Prostate gland (tissue), 2 donors: ENCODE measurements at regions not wholly inside any gene's neighbourhood (a gene's known extent, or its start where the extent isn't known, plus 50 kb on each side); places are given as distances from the start of the nearest gene placed in this dataset.

Experiments used
- DNase-seq: peaks from one replicate; pipeline ENCODE4 v3.0.0-alpha.2; 2019; ENCODE audit warnings: low spot score
- H3K27ac ChIP-seq, 2 donors: fragments of 200-600 bp; sonication (generic); 2 replicates each; pipeline ENCODE4 v1.5.1; 2017 to 2019
- H3K27me3 ChIP-seq: fragments of 200-600 bp; sonication (generic); replicated peaks from 2 replicates; pipeline ENCODE4 v1.5.1; 2019; ENCODE audit not compliant: insufficient read depth
- H3K36me3 ChIP-seq, 2 donors: fragments of 200-600 bp; sonication (generic); 1 replicate in 1 of 2; 2 replicates in 1 of 2; pipeline versions ENCODE4 v1.5.1 to v1.8.1; 2017 to 2019
- H3K4me1 ChIP-seq: fragments of 200-600 bp; sonication (generic); replicated peaks from 2 replicates; pipeline ENCODE4 v1.5.1; 2019
- H3K4me3 ChIP-seq, 2 donors: fragments of 200-600 bp; sonication (generic); 2 replicates each; pipeline ENCODE4 v1.5.1; 2017 to 2019
- H3K9me3 ChIP-seq: fragments of 200-600 bp; sonication (generic); 2 replicates; pipeline ENCODE4 v1.5.1; 2017
- POLR2A ChIP-seq: fragments of 450-650 bp; IDR thresholded peaks from one replicate; pipeline ENCODE4 v1.6.1; 2016; ENCODE audit warnings: antibody characterized with exemption, mild to moderate bottlenecking
- POLR2AphosphoS5 ChIP-seq: sonication (generic); formaldehyde crosslinking; IDR thresholded peaks from one replicate; pipeline ENCODE4 v1.6.1; 2017; ENCODE audit warnings: antibody characterized with exemption
- WGBS: methylation state at CpG from one replicate; pipeline ENCODE4 v1.1.5; 2018; 5-methylcytosine and 5-hydroxymethylcytosine counted together
- intact Hi-C: fragments of 100-400 bp; cut with DNase I; formaldehyde crosslinking; loops from one replicate; pipeline ENCODE4 v1.14.2; 2022
- TF ChIP-seq, protein P1 (sequence below), 4 experiments: fragments of 200-600 bp in 2 of 4; fragments of 450-650 bp in 2 of 4; sonication (generic) in 2 of 4; IDR thresholded peaks; 1 replicate in 3 of 4; 2 replicates in 1 of 4; pipeline ENCODE4 v1.5.1; 2016 to 2019; ENCODE audit warnings: antibody characterized with exemption in 4 of 4, mild to moderate bottlenecking in 2 of 4, moderate library complexity in 2 of 4

- TF ChIP-seq, protein P1, sequence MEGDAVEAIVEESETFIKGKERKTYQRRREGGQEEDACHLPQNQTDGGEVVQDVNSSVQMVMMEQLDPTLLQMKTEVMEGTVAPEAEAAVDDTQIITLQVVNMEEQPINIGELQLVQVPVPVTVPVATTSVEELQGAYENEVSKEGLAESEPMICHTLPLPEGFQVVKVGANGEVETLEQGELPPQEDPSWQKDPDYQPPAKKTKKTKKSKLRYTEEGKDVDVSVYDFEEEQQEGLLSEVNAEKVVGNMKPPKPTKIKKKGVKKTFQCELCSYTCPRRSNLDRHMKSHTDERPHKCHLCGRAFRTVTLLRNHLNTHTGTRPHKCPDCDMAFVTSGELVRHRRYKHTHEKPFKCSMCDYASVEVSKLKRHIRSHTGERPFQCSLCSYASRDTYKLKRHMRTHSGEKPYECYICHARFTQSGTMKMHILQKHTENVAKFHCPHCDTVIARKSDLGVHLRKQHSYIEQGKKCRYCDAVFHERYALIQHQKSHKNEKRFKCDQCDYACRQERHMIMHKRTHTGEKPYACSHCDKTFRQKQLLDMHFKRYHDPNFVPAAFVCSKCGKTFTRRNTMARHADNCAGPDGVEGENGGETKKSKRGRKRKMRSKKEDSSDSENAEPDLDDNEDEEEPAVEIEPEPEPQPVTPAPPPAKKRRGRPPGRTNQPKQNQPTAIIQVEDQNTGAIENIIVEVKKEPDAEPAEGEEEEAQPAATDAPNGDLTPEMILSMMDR (IDR thresholded peaks at IDR 0.05): no peak
- TF ChIP-seq POLR2A (no peak), POLR2AphosphoS5 (no peak)
- H3K4me1 ChIP-seq: no peaks in the 10 kb centered on the region
- intact Hi-C loops: no loop called here
- no peaks in the 10 kb centered on the region for H3K9me3 ChIP-seq
- no peak overlapping the region for H3K4me3 ChIP-seq
- no peak for DNase-seq
- no peaks in the 10 kb centered on the region for H3K36me3 ChIP-seq
- no peak overlapping the region for H3K27ac ChIP-seq
- H3K27me3 ChIP-seq: peaks cover 2% of the 10 kb centered on the region
- WGBS: 86% methylated on average over 9 of the region's 9 CpGs
Observed at GRCh38 chr22:48238284-48238915, 1476.0 kb downstream of the TBC1D22A start.

DNA sequence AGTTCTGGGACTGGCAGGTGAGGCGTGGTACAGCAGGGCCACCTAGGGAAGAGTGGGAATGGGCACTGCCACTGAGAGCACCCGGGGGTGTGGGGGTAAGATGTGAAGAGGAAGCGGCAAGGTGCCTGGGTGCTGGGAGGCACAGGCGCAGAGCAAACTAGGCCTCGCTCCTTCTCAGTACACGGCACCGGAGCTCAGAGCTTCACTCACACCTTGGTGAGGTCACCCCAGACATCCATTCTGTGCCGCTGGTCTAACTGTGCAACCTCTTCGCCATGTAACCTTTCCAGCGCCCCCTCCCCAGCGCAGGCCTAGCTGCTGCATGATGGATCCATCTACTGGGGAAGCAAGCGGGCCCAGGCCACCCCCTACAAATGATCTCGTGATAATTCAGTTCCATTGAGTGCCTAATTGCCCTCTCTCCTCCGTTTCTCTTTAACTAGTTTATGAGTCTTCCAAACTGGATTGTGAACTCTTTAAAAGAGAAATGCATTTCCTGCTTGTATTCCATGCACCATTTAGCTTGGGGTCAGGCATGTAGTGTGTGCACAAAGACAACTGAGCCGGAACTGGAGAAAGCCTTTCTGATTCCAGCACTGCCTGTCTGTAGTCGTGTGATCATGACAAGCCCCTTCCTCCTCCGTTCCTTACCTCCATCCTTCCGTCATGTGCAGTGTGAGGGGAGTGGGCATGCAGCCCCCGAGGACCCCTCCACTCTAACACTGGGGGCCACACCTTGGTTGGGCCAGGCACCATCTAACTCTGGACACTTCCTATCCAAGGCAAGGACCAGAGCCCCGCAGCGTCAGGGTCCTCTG is 1475.2 kb downstream of the TBC1D22A start:
- 75% methylated on average over 21 of the region's 21 CpGs for WGBS
- no peak for DNase-seq
- Histone ChIP-seq H3K27ac (no peak overlapping the region), H3K27me3 (peaks cover 2% of the 10 kb centered on the region), H3K36me3 (no peaks in the 10 kb centered on the region), H3K9me3 (no peaks in the 10 kb centered on the region), H3K4me1 (no peaks in the 10 kb centered on the region), H3K4me3 (no peak overlapping the region)
- intact Hi-C loops: no loop called here
- no peak for TF ChIP-seq POLR2A
- TF ChIP-seq, protein P1 (IDR thresholded peaks at IDR 0.05): no peak
- TF ChIP-seq POLR2AphosphoS5: no peak

- no peak for DNase-seq
- Histone ChIP-seq H3K4me3 (no peak overlapping the region), H3K36me3 (no peaks in the 10 kb centered on the region), H3K4me1 (no peaks in the 10 kb centered on the region), H3K27ac (no peak overlapping the region), H3K9me3 (no peaks in the 10 kb centered on the region), H3K27me3 (peaks cover 2% of the 10 kb centered on the region)
- TF ChIP-seq, protein P1 (IDR thresholded peaks at IDR 0.05): no peak
- no peak for TF ChIP-seq POLR2A
- intact Hi-C loops: no loop called here
- WGBS: 51% methylated on average over 4 of the region's 4 CpGs
Observed at GRCh38 chr22:48236261-48236660, 1473.8 kb downstream of the TBC1D22A start.

DNA sequence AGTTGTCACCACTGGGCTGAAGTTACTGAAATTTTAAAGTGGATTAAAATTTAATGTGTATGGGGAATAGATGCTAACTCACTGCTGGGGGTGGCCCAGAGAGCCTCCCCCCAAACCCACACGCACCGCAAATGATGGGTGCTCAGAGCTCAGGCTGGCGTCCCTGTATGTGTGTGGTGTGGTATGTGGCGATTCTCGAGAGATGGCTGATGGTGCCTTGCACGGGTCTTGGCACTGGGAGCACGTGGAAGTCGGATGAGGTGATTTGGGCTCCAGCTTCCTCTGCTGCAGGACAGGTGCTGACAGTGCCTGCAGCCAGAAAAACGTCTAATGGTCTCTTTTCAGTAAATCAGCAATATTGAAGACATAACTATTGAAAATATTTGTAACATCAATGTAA is 1473.3 kb downstream of the TBC1D22A start:
- no peaks in the 10 kb centered on the region for H3K36me3 ChIP-seq
- WGBS: 87% methylated on average over 9 of the region's 9 CpGs
- DNase-seq: no peak
- no peak overlapping the region for H3K27ac ChIP-seq
- intact Hi-C loops: no loop called here
- TF ChIP-seq POLR2A (no peak), POLR2AphosphoS5 (no peak)
- TF ChIP-seq, protein P1 (IDR thresholded peaks at IDR 0.05): no peak
- no peak overlapping the region for H3K4me3 ChIP-seq
- no peaks in the 10 kb centered on the region for H3K9me3 ChIP-seq
- H3K4me1 ChIP-seq: no peaks in the 10 kb centered on the region
- H3K27me3 ChIP-seq: peaks cover 2% of the 10 kb centered on the region

DNA sequence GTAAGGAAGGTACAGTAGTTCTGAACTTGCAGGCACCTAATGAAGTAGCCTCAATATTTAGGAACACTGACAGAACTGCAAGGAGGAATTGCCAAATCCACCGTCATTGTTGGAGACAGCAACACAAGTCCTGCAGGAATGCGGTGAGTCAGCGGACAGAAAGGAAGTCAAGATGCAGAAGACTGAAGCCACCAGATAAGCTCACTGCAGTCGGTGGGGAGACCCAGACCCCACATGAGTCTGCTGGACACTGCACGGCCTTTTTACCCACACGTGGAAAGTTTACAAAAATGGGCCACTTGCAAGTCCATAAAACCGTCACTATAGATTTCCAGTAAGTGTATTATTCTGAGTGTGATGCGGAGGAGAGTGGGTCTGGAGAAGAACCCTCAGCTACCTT is 1471.6 kb downstream of the TBC1D22A start:
- Histone ChIP-seq H3K36me3 (no peaks in the 10 kb centered on the region), H3K4me3 (no peak overlapping the region), H3K27ac (no peak overlapping the region), H3K4me1 (no peaks in the 10 kb centered on the region), H3K27me3 (no peaks in the 10 kb centered on the region), H3K9me3 (no peaks in the 10 kb centered on the region)
- DNase-seq: no peak
- 83% methylated on average over 8 of the region's 8 CpGs for WGBS
- intact Hi-C loops: no loop called here
- TF ChIP-seq POLR2AphosphoS5: no peak
- no peak for TF ChIP-seq POLR2A
- TF ChIP-seq, protein P1 (IDR thresholded peaks at IDR 0.05): no peak
